Activated T-helper 1 cell treated with anti-CD3 and anti-CD28 coated beads, Interleukin-12 subunit alpha, Interleukin-12 subunit beta, Interleukin-2, Interleukin-4 antibody, amounts not matched to agents 30 ng/mL and 10 ng/mL and 1 ng/mL, durations not matched to agents 14 hours and 24 hours and 36 hours (primary cell): ENCODE measurements at regions not wholly inside any gene's neighbourhood (a gene's known extent, or its start where the extent isn't known, plus 50 kb on each side); places are given as distances from the start of the nearest gene placed in this dataset.
"Not testable (repeated sequence)": the region's sequence is repeated elsewhere in the genome, so short reads cannot be mapped to it uniquely, and the experiment has no call there.

Source experiments
- DNase-seq: peaks from one replicate; pipeline ENCODE4 v3.0.0; 2021; ENCODE audit warnings: low spot score
- H3K27ac Mint-ChIP-seq: one replicate; pipeline ENCODE4 v1.8.0; 2021; ENCODE audit warnings: mild to moderate bottlenecking, mixed read lengths
- H3K27me3 Mint-ChIP-seq: one replicate; pipeline ENCODE4 v1.8.0; 2022; ENCODE audit warnings: mild to moderate bottlenecking, moderate library complexity, mixed read lengths; ENCODE audit not compliant: insufficient read depth
- H3K36me3 Mint-ChIP-seq: one replicate; pipeline ENCODE4 v1.8.0; 2021; ENCODE audit warnings: low read depth, mixed read lengths
- H3K4me1 Mint-ChIP-seq: one replicate; pipeline ENCODE4 v1.8.0; 2021; ENCODE audit warnings: low read depth, mixed read lengths
- H3K4me3 Mint-ChIP-seq: one replicate; pipeline ENCODE4 v1.8.0; 2021; ENCODE audit warnings: mild to moderate bottlenecking, moderate library complexity, mixed read lengths
- H3K9me3 Mint-ChIP-seq: one replicate; pipeline ENCODE4 v1.8.0; 2021; ENCODE audit warnings: mixed read lengths
- intact Hi-C: fragments of 100-400 bp; cut with micrococcal nuclease; formaldehyde crosslinking; loops from one replicate; pipeline ENCODE4 v1.15.1; 2024

DNA sequence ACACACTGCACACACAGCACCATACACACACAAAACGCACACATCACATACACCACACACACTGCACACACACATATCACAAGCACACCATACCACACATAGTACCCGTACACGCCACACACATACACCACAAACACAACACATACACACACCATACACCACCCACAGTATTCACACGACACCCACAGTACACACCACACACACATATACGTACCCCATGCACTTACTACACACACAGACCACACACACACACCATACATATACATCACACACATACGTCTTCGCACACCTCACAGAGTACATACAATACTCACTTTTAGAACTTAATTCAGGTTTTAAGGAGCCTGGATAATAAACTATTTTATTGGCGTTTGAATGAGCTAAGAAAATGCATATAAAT, 1805.3 kb upstream of the DEFB115 start:
- no peak for DNase-seq
- H3K9me3 Mint-ChIP-seq: peaks cover 28% of the 10 kb centered on the region
- H3K27ac Mint-ChIP-seq: no peak overlapping the region
- H3K27me3 Mint-ChIP-seq: no peaks in the 10 kb centered on the region
- H3K4me3 Mint-ChIP-seq: no peak overlapping the region
- intact Hi-C loops: no loop called here
- H3K36me3 Mint-ChIP-seq: no peaks in the 10 kb centered on the region
- no peaks in the 10 kb centered on the region for H3K4me1 Mint-ChIP-seq

GRCh38 chr20:29456987-29457693, 1800.3 kb upstream of the DEFB115 start:
- H3K4me3 Mint-ChIP-seq, H3K27me3 Mint-ChIP-seq, intact Hi-C loops, H3K27ac Mint-ChIP-seq, DNase-seq, H3K36me3 Mint-ChIP-seq, H3K4me1 Mint-ChIP-seq: not testable (repeated sequence)
- peaks cover 29% of the 10 kb centered on the region for H3K9me3 Mint-ChIP-seq

GRCh38 chr20:29472606-29473005, 1784.9 kb upstream of the DEFB115 start:
- DNase-seq: no peak
- no peak overlapping the region for H3K27ac Mint-ChIP-seq
- no peaks in the 10 kb centered on the region for H3K4me1 Mint-ChIP-seq
- H3K4me3 Mint-ChIP-seq: no peak overlapping the region
- intact Hi-C loops: no loop called here
- no peaks in the 10 kb centered on the region for H3K36me3 Mint-ChIP-seq
- H3K9me3 Mint-ChIP-seq: peaks cover 36% of the 10 kb centered on the region
- no peaks in the 10 kb centered on the region for H3K27me3 Mint-ChIP-seq

GRCh38 chr20:29492840-29493239, 1764.6 kb upstream of the DEFB115 start:
- H3K36me3 Mint-ChIP-seq, DNase-seq, H3K4me3 Mint-ChIP-seq: not testable (repeated sequence)

DNA sequence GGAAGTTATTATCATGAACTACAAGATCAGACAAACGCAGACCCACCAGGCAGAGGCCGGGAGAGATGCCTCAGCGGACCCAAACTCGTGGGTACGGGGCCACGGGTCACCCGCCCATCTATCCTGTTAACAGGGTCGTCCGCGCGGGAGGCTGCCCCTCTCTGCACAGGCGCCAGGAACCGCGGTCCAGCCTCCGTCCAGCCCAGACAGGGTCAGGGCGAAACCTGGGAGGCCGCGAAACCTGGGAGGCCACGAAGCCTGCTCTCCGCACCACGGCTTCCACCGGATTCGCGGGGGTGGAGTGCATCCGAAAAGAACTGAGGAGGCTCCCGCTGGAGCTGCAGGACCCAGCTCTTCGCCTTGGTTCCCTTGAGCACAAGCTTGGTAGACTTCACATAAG, 1760.7 kb upstream of the DEFB115 start:
- H3K36me3 Mint-ChIP-seq, H3K4me3 Mint-ChIP-seq, H3K4me1 Mint-ChIP-seq, intact Hi-C loops, H3K27ac Mint-ChIP-seq, DNase-seq, H3K27me3 Mint-ChIP-seq: not testable (repeated sequence)
- peaks cover 19% of the 10 kb centered on the region for H3K9me3 Mint-ChIP-seq

More at GRCh38 chr20:29492840-29493239, 1764.6 kb upstream of the DEFB115 start:
- H3K27me3 Mint-ChIP-seq, intact Hi-C loops, H3K4me1 Mint-ChIP-seq, H3K27ac Mint-ChIP-seq: not testable (repeated sequence)
- H3K9me3 Mint-ChIP-seq: peaks cover 12% of the 10 kb centered on the region

DNA sequence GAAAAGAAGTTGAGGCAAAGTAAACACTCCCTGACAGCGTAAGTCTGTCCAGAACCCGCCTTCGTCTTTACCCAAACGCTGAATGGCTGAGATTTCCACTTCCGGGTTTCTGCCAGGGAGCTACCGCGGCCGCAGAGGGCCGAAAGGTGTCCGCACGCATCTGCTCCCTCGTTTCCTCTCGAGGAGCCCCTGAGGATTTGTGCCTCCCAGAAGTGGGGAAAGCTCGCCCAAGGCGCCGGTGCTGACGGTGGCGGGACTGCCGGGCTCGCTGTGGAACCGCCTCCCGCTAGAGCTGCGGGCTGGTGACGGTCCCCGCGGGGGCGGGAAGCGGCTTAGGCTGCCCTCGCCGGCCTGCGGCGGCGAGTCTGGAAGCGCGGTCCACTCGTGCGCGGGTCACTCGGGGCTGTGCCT, 1760.2 kb upstream of the DEFB115 start:
- Mint-ChIP-seq H3K9me3 (peaks cover 19% of the 10 kb centered on the region), H3K27ac (no peak overlapping the region), H3K4me1 (no peaks in the 10 kb centered on the region), H3K36me3 (no peaks in the 10 kb centered on the region), H3K27me3 (no peaks in the 10 kb centered on the region), H3K4me3 (no peak overlapping the region)
- no peak for DNase-seq
- intact Hi-C loops: no loop called here

DNA sequence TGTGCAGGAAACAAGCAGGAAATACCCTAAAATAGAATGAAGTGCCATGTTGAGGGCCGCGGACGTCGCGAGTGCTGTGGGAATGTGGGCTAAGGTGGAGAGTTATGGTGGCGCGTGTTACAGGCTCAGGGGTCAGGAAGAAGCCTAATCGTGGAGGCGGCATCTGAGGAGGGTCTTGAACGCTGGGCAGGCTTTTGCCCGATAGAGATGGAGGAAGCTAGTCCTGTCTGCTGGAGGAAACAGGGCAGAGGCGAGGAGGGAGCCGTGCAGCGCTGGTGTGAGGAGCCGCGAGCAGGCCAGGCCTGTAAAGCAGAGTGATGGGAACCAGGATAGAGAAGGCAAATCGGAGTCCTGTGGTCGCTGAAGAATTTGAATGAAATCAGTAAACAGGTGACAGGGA, 1759.8 kb upstream of the DEFB115 start:
- intact Hi-C loops, H3K27me3 Mint-ChIP-seq, DNase-seq, H3K4me3 Mint-ChIP-seq, H3K36me3 Mint-ChIP-seq, H3K4me1 Mint-ChIP-seq, H3K27ac Mint-ChIP-seq: not testable (repeated sequence)
- peaks cover 19% of the 10 kb centered on the region for H3K9me3 Mint-ChIP-seq

DNA sequence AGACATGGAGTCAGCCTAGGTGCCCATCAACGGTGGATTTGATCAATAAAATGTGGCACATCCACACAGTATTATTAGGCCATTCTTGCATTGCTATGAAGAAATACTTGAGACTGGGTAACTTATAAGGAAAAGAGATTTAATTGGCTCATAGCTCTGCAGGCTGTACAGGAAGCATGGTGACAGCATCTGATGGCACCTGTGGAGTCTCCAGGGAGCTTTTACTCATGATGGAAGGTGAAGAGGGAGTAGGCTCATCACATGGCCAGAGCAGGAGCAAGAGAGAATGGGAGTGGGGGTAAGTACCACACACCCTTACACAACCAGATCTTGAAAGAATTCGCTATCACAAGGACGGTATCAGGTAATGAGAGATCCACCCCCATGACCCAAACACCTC, 1756.7 kb upstream of the DEFB115 start:
- H3K4me1 Mint-ChIP-seq, intact Hi-C loops, H3K36me3 Mint-ChIP-seq, H3K27me3 Mint-ChIP-seq, H3K27ac Mint-ChIP-seq, H3K4me3 Mint-ChIP-seq, DNase-seq: not testable (repeated sequence)
- H3K9me3 Mint-ChIP-seq: peaks cover 10% of the 10 kb centered on the region

DNA sequence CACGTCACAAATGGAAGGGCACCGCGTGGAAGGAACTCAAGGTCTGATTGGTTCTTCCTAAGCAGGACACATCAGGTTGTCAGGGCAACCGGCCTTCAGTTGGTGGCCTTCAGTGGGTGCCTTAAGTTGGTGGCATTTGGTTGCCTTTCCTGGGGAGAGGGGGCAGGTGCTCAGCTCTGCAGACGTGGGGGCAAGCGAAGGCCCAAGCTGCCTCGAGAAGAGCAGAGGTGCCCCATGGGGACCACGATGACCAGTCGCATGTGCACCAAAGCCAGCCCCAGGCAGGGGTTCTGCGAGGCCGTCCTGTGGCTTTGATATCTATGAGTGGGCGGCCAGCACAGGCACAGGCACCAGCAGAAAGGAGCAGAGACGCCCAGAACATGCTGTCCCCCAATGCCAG, 1742.8 kb upstream of the DEFB115 start:
- H3K4me1 Mint-ChIP-seq, H3K27ac Mint-ChIP-seq, H3K27me3 Mint-ChIP-seq, intact Hi-C loops, DNase-seq, H3K4me3 Mint-ChIP-seq, H3K36me3 Mint-ChIP-seq: not testable (repeated sequence)
- H3K9me3 Mint-ChIP-seq: peaks cover 32% of the 10 kb centered on the region

- H3K4me1 Mint-ChIP-seq, H3K36me3 Mint-ChIP-seq, H3K27me3 Mint-ChIP-seq, intact Hi-C loops, DNase-seq, H3K4me3 Mint-ChIP-seq, H3K27ac Mint-ChIP-seq: not testable (repeated sequence)
- peaks cover 35% of the 10 kb centered on the region for H3K9me3 Mint-ChIP-seq
These were observed 1740.6 kb upstream of the DEFB115 start for GRCh38 chr20:29516847-29517246.

DNA sequence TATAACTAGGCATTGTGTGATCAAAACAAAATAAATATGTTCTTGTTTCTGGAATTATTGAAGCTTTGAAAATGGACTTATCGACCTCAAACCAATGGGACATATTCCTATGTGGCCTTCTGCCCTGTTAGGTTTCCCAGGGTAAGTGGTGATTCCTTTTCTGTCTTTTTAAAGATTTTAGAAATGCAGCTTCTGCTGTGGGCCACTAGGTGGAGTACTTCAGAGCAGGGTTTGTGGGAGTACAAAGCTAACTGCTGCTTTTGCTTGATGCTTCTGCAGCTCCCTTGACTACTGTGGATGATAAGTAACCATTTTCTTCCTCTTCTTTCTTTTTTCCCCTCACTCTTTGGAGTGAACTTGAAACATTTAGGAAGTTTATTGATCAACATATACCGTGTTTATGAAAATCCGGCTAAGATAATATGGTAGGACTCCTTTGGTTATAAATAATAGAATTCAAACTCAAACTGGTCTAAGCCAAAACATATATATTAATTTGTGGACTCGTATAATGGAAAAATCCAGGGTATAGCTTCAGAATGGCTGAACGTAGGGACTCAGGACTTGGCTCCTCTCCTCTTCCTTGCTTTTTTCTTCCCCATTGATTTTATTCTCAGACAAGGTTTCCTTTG, 1737.7 kb upstream of the DEFB115 start:
- H3K4me3 Mint-ChIP-seq, H3K36me3 Mint-ChIP-seq, intact Hi-C loops, H3K4me1 Mint-ChIP-seq, H3K27me3 Mint-ChIP-seq, DNase-seq, H3K27ac Mint-ChIP-seq: not testable (repeated sequence)
- peaks cover 13% of the 10 kb centered on the region for H3K9me3 Mint-ChIP-seq

- H3K4me3 Mint-ChIP-seq: not testable (repeated sequence)
These were observed 1723.8 kb upstream of the DEFB115 start for GRCh38 chr20:29533566-29534177.

DNA sequence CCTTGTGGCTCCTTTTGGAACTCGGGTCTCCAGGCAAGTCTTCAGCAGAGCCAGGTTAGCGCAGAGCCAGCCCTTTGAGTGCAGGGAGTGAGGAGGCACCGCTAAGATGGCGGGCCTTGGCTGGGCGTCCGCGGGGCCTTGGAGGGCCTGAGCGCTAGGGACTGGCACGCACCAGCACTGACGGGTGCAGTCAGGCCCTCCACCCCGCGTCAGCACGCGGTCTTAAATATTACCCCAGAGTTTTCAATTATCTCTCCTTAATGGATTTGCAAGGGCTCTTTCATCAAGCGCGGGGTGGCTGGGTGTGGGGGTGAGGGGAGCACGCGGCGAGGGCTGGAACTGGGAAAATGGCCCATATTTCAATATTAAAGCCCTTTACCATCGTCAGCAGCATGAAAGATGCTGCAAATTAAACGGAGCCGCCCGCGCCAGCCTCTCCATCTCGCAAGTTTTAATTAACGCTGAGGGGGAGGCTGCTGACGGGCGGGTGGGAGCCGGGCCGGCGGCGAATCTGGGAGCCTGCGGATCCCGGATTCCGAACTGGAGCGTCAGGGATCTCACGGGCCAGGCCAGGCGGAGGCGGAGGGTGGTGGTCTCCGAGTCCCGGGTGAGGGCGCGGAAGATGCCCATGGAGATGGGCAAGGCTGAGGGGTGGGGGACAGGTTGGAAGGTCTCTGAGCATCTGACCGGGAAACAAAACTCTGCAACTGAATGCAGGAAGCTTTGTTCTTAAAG, 1690.4 kb upstream of the DEFB115 start:
- H3K4me3 Mint-ChIP-seq, H3K27me3 Mint-ChIP-seq, H3K36me3 Mint-ChIP-seq, intact Hi-C loops, DNase-seq, H3K4me1 Mint-ChIP-seq, H3K27ac Mint-ChIP-seq: not testable (repeated sequence)
- H3K9me3 Mint-ChIP-seq: peaks cover 15% of the 10 kb centered on the region

More at GRCh38 chr20:29533566-29534177, 1723.8 kb upstream of the DEFB115 start:
- H3K27me3 Mint-ChIP-seq, H3K36me3 Mint-ChIP-seq, intact Hi-C loops, H3K27ac Mint-ChIP-seq, H3K4me1 Mint-ChIP-seq, DNase-seq, H3K9me3 Mint-ChIP-seq: not testable (repeated sequence)
